Activated effector memory CD4-positive, alpha-beta T cell treated with anti-CD3 and anti-CD28 coated beads, Interleukin-2, amount 50 U/mL, for 16 hours (primary cell): ENCODE measurements at regions not wholly inside any gene's neighbourhood (a gene's known extent, or its start where the extent isn't known, plus 50 kb on each side); places are given as distances from the start of the nearest gene placed in this dataset.
"Not testable (repeated sequence)": the region's sequence is repeated elsewhere in the genome, so short reads cannot be mapped to it uniquely, and the experiment has no call there.

Experiments
- DNase-seq: peaks from one replicate; pipeline ENCODE4 v3.0.0-alpha.2; 2020

DNA sequence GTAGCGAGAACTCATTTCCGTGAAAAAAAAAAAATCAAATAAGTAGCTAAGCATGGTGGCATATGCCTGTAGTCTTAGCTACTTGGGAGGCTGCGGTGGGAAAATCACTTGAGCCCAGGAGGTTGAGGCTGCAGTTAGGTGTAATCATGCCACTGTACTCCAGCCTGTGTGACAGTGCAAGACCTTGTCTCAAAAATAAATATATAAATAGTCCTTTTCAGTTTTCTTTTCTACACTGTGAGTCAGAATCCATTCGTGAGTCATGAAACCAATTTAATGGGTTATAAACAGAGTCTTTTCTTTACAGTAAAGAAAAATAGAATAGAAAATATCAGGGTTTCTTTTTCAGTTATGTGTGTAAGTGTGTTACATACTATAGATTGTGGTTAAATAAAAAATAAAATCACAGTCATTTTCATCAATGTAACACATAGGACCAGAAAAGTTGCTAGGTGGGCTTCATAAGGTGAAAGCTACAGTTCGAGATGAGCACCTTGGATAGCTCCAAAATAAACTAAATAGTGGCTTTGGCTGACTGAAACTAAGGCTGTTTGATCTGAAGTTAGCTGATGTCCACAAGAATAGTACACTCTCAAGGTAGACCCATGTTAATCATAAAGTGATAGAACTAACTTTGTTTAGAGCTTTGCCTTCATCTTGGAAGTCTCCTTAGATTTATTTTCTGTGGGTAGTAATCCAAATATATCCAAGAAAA is 781.1 kb downstream of the GATA3 start:
- no peak for DNase-seq

DNA sequence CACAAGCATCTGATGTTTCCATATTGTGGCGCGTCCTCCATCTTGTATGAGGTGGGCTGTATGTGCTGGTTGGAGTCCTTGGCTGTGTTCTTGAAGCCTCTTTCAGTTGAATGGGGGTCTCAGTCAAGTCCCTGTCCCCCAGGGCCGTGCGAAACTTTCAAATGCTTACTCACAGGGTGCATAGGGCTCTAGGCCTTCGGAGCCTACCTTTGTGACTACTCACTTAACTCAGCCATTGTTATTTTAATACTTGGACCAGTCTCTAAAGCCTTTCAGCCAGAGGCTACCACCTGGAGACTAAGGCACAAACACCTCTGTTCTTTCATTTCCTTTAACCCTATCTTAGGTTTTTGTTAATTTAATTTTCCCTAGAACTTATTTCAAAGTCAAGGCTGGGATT is 785.9 kb downstream of the GATA3 start:
- DNase-seq, result no peak

DNA sequence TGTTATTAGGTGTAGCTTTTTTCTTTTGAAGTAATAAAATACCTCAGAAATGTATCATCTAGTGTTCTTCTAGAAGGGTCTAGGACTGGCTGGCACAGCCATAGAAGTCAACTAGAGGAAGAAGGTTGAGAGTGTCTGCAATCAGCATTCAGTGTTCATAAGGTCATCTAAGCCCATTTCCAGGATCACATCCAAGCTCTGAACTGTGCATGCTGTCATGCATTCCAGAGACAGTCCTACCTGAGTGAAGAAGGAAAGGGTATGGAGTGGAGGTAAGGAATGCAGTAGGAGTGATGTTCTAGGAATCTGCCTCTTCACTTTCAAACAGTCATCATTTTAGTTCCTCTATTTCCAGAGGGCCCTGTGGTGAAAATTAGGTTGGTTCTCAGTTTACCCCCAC is 789.7 kb downstream of the GATA3 start:
- no peak for DNase-seq

DNA sequence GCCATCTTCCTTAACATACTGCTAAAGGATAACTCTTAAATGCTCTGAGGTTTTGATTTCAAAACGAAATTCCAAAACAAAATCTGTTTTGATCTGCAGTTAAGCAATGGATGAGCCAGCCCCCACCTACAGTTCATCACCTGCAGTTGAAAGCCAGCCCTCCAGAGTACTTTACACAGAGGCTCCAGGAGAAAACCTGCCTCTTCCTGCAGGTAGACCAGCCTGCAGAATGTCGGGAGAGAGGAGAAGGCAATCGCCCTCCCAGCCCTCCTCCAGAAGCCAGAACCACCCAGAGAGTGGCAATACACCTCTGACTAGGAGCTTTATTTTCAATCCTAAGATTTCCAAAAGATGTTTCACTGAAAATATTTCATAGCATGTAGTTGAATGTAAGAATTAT is 798.1 kb downstream of the GATA3 start:
- no peak for DNase-seq

DNA sequence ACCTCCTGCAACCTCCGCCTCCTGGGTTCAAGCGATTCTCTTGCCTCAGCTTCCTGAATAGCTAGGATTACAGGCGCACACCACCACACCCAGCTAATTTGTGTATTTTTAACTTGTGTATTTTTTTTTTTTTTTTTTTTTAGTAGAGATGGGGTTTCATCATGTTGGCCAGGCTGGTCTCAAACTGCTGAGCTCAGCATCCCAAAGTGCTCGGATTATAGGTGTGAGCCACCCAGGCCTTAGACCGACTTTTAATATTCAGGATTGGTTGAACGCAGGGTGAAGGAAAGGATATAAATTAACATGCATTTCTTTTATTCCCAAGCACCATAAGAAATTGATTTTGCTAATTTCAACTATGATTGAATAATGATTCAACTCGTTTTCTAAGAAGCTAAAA is 798.6 kb downstream of the GATA3 start:
- DNase-seq, result no peak

DNA sequence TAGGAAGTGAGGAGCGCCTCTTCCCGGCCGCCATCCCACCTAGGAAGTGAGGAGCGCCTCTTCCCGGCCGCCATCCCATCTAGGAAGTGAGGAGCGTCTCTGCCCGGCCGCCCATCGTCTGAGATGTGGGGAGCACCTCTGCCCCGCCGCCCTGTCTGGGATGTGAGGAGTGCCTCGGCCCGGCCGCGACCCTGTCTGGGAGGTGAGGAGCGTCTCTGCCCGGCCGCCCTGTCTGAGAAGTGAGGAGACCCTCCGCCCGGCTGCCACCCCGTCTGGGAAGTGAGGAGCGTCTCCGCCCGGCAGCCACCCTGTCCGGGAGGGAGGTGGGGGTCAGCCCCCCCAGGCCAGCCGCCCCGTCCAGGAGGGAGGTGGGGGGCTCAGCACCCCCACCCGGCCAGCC is 814.4 kb downstream of the GATA3 start:
- DNase-seq, result not testable (repeated sequence)

DNA sequence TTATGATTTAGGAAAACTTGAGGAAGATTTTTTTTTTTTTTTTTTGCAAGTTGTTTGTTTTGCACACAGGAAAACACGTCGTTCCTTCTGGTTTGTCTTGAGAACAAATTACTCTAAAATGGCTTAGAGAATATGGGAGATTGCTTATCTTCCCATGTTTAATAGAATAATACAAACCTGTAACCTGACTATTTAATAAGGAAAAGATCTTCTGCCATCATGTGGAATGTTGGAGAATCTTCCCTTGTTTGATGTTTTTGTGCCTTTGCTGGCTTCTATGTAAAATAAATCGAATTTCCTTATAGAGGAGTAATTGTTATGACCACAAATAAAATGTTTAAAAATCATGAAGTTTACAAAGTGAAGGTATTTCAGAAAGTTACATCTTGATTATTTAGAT is 818.8 kb downstream of the GATA3 start:
- DNase-seq, result no peak

DNA sequence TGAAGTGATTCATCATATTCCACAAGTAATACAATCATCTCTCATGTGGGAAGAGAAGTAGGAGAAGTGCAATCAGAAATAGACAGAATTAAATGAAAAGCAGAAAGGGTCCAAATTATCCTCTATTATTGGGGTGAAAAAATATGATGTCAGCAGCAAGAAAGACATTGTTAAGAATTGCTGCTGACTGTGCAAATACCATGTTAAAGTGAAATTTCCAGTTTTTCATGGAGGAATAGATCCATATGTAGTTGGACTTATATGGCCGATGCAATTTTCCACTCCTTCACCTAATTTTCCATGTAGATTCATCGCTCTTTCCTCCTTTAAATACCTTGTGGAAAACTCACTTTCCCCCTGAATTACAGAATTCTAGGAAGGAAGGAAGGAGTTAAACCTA is 819.8 kb downstream of the GATA3 start:
- no peak for DNase-seq

DNA sequence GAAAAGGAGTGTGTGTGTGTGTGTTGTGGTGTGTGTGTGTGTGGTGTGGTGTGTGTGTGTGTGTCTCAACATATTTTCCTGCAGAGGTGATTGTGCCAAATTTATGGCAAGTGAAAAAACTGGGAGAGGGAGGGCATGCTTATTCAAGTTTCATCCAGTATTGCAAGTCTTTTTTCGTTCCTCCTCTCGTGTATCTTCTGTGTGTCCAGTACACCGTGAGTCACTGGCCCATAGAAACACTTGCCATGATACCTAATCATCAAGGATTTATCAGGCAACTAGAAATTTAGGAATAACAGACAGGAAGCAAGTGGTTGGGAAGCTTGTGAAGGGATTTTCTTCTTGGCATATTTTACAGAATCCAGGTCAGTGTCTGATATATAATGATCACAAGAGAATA is 820.5 kb downstream of the GATA3 start:
- no peak for DNase-seq

DNA sequence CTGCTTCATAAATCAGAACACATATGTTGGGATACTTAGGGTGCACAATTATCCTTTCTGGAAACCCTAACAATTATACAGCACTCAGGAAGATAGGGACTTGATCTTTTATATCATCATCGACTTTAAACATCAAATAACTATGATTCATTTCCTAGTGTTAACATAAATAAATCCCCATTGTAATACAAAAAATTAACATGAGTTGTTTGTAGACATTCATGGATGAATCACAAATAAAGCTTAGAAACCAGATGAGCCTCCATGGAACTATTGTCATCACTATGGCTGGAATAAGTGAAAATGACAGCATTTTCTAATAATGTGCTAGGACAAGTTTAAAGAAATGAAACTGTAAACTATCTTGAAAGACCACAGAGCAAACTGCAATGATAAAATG is 821.7 kb downstream of the GATA3 start:
- no peak for DNase-seq

DNA sequence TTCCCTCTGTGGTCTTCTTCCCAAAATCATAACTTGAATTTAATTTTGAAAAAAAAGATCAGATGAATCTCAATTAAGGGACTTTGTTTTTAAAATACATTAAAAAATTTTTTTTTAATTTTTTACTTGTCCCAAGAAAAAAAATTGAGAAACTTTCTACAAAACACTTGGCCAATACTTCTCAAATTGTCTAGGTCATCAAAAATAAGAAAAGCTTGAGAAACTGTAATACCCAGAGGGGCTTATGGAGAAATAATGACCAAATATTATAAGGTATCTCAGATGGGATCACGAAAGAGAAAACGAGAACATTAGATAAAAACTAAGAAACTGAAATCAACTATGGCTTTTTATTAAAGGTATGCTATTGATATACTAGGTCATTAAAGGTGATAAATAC is 835.0 kb downstream of the GATA3 start:
- no peak for DNase-seq

DNA sequence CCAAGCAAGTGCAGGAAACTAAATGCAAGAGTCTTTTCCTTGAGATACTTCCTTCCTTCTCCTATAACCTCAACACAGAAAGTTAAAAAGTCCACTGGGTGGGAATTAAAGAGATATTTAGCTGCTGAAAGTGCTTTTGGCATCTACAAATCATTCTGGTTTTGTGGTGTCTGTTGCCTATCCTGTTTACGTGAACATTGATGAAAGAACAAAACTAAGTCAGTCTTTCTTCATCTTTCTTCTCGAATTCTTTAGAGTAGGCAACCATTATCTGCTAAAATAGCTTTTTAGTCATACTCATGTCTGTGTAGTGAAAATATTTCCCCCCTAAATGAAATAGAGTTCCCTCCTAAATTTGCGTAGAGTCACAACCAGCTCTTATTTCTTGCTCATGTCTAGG is 838.6 kb downstream of the GATA3 start:
- DNase-seq, result no peak

DNA sequence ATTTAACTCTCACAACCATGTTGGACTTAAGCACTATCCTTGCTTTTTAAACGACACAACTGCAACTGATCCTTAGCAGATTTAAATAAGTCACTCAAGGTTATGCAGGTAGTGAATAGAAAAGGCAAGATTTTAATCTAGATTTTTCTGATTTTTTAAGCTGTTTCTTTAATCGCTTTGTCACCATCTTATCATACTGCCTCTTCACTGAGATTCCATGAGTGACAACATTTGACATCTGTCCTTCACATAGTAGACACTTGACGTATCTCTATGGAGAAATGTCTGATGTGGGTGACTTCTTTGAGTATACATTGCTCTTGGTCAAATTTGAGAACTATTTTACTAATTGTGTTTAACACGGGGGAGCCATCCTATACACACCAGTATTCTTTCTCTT is 839.7 kb downstream of the GATA3 start:
- no peak for DNase-seq

DNA sequence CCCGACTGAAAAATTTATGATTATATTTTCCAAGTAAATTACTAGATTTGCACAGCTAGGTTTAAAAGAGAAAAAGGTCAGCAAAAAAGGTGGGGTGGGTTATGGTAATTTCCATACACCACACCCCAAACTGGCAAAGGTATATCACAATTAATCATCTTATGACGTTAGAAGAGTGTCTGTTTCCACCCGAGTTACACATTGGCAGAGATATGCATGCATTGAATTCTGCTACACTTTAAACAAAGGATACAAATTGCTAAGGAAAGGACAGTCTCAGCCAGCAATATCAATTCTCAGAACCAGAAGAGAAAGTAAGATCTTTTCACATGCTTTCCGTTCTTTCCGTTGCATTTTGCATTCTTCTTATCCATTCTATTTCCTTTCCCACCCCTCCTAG is 843.3 kb downstream of the GATA3 start:
- no peak for DNase-seq

DNA sequence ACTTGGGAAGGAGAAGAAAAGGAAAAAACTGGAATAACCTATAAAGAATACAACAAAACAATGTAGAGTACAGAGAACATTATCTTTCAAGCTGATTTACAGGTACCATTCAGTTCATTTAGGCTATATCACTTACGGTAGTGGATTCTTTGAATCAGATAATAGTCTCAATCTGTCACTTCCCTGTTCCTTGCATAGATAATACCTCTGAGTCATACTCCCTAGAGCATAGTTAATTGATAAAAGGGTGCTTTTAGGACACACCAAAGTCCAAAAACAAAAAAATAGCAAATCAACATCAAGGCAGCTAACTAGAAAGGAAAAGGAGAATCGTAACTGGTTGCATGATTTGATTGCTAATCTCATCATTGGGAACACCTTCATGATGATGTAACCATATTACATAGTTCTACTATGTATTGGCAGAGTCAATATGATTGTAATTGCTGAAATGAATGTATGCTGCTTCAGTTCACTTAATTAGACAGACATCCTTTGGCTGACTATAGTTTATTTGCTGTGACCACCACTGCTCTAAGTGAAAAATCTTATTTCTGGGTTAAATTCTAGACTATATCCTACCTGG is 844.4 kb downstream of the GATA3 start:
- no peak for DNase-seq

DNA sequence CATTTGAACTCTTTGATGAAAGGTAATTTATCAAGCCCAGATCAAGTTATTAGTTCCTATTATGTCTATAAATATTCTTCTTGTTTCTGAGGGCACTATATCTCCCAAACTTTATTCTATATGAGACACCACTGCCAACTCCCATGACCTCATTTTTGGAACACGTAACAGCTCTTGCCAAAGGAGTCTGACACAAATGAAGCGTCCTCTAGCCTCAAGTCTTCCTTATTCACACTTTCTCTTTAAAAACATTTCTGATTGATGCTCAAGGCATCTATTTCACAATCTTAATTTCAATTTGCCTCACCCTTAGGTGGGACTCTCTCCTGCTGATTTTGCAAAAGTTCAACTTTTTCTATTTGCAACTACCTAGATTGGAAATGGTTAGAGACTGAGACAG is 848.4 kb downstream of the GATA3 start:
- DNase-seq, result no peak

DNA sequence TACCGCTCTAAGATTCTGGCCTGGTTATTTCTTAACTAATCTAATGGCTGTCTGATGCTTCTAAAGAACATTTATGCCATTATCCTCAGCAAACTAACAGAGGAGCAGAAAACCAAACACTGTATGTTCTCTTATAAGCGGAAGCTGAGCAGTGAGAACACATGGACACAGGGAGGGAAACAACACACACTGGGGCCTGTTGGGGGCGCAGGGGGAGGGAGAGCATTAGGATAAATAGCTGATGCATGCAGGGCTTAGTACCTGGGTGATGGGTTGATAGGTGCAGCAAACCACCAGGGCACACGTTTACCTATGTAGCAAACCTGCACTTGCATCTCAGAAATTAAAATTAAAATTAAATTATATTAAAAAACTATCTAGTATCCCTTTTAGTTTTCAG is 853.5 kb downstream of the GATA3 start:
- no peak for DNase-seq

DNA sequence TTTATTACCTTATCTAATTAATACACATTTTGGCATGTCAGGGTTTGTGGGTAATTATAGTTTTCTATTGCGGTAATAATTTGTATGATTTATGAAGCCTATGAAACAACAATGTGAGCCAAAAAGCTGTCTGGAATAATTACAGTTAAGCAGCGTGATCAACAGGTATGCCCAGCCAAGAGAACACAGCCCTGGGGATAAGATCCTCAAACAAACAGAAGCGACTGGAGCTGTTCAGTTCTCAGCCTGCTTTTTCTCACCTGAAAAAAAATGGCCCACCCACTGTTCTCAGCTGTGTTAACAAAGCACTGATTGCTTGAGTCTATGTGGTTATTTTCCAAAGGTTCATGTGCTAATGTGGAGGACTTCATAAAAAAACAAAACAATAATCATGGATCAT is 855.8 kb downstream of the GATA3 start:
- DNase-seq, result no peak

DNA sequence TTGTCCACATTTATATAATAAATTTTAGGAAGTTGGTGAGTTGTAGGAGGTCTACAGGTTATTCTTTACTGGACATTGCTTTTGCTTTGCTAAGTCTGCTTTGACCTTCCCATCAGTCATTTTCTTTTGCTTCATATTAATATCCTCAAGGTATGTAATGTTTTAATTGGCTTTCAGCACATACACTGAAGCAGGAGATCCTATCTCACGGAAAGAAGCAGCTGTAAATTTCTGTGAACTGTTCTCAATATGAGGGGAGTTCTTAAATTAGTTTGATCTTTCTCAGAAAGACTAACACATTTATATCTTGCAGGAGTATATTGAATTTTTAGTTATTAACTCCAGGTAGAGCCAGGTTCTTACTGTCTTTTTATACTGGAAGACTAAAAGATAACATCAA is 856.5 kb downstream of the GATA3 start:
- DNase-seq, result no peak

DNA sequence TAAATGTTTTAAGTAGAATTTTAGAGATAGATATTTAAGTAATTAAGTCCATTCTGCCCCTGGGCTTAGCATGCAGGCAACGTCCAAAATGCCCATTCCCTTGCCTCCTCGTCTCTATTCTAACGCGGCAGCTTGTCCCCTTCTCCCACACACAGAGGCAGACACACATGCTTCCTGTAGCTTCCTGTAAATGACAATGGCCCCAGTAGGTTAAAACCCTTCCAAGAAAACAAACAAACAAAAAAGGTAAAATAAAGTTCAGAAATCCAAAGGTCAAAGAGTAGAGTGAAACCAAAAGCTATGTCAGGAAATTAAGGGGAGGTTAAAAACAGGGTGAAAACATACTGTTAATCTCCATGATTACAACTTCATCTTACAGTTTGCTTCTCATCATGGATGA is 857.6 kb downstream of the GATA3 start:
- DNase-seq, result no peak

DNA sequence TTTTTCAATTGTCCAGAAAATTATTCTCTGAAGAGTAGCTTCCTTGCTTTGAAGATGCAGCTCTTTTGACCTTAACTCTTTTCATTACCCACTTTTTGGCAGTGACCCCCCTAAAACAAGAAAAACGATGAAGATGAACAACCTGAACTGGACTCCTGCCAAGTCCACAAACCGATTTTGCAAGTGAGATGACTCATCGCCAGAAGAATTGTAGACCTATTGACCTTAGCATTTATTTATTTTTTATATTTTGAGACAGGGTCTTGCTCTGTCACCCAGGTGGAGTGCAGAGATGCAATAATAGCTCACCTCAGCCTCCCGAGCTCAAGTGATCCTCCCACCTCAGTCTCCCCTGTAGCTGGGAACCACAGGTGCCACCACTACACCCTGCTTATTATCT is 859.2 kb downstream of the GATA3 start:
- DNase-seq, result no peak

DNA sequence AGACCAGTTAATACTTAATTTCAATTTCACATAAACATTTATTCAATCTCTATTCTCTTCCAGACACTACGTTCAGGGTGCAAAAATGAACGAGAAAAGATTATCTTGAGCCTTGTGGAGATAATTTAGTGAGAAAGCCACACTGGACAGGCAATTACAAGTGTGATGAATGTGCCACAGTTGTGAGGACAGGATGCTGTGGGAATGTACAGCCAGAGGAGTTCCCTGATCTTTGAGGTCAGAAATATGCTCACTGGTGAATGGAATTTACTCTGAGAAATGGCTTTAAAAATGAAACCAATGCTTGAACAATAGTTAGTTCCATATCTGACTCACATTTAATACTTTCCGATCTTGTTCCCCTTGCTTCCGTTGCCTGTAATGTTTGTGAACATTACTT is 864.8 kb downstream of the GATA3 start:
- no peak for DNase-seq

DNA sequence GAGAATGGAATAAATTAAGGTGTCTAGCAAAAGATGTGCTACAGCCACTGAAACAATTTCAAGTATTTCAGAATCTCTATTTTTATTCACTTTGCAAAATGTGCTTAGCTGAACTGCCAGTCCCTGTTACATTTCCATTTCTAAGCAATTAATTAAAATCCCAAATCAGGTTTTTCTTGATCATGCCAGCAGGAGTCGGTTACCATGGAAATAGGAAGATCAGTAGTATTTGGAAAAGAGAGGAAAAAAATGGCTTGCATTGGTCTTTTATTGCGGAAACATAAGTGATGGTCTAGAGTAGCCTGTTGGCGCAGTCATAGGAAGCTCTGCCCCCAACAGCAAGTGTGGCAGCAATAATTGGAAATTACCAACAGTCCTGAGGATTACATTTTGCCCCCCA is 867.1 kb downstream of the GATA3 start:
- no peak for DNase-seq

DNA sequence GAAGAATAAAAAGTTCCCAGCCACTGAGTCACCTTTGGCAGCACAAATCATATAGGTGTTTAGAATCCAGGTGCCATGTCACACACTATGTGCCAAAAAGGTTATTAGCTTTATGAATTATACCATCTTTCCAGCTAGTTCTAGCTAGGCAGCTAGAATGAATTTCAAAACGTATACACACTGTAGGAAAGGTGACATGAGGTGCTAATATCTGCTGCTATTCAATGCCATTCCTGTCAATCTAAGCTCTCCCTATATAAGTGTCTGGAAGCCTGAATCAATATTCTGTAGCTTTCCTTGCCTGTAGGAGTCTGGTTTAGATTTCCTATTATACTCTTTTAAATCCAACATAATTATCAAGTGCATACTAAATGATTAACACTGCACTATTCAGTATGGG is 868.6 kb downstream of the GATA3 start:
- DNase-seq, result no peak

DNA sequence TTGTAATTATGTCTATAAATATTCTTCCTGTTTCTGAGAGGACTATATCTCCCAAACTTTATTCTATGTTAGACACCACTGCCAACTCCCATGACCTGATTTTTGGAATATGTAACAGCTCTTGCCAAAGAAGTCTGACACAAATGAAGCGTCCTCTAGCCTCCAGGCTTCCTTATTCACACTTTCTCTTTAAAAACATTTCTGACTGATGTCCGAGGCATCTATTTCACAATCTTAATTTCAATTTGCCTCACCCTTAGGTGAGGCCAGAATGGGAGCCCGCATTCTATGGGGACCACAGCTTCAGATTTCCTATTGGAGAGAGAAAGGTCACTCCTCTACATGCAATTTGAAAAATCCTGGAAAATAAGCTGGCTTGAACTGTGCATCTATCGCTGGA is 873.2 kb downstream of the GATA3 start:
- no peak for DNase-seq
